HEK293 (cell line): ENCODE measurements at regions not wholly inside any gene's neighbourhood (a gene's known extent, or its start where the extent isn't known, plus 50 kb on each side); places are given as distances from the start of the nearest gene placed in this dataset.

Experiments used
- CTCF ChIP-seq: fragments of 450-650 bp; formaldehyde crosslinking; IDR thresholded peaks from 2 replicates; pipeline ENCODE4 v1.5.1; 2016; ENCODE audit warnings: missing biosample characterization, missing genetic modification characterization
- TCF7L2 ChIP-seq: IDR thresholded peaks from 2 replicates; pipeline ENCODE4 v1.6.1; 2011; ENCODE audit warnings: low read depth, mild to moderate bottlenecking, inconsistent platforms, low read length, moderate library complexity, borderline replicate concordance
- ZBTB26 ChIP-seq: fragments of 450-650 bp; formaldehyde crosslinking; optimal IDR thresholded peaks from 2 replicates; pipeline ENCODE3; 2016; ENCODE audit warnings: missing biosample characterization, mild to moderate bottlenecking, missing genetic modification characterization
- ZNF2 ChIP-seq: fragments of 450-650 bp; formaldehyde crosslinking; IDR thresholded peaks from 2 replicates; pipeline ENCODE4 v1.5.1; 2016; ENCODE audit warnings: missing biosample characterization, missing genetic modification characterization
- ZNF433 ChIP-seq: fragments of 450-650 bp; formaldehyde crosslinking; IDR thresholded peaks from 2 replicates; pipeline ENCODE4 v1.5.1; 2016; ENCODE audit warnings: missing biosample characterization, missing genetic modification characterization, low read depth
- ZNF660 ChIP-seq: fragments of 450-650 bp; IDR thresholded peaks from 2 replicates; pipeline ENCODE4 v1.5.1; 2018; ENCODE audit warnings: missing biosample characterization, mild to moderate bottlenecking, missing genetic modification characterization
- TF ChIP-seq, protein P1 (sequence below): fragments of 450-650 bp; formaldehyde crosslinking; IDR thresholded peaks from 2 replicates; pipeline ENCODE4 v1.5.1; 2017; ENCODE audit warnings: missing biosample characterization, missing genetic modification characterization
- TF ChIP-seq, protein P2 (sequence below): fragments of 450-650 bp; formaldehyde crosslinking; IDR thresholded peaks from 2 replicates; pipeline ENCODE4 v1.5.1; 2016; ENCODE audit warnings: missing biosample characterization, missing genetic modification characterization, borderline replicate concordance

DNA sequence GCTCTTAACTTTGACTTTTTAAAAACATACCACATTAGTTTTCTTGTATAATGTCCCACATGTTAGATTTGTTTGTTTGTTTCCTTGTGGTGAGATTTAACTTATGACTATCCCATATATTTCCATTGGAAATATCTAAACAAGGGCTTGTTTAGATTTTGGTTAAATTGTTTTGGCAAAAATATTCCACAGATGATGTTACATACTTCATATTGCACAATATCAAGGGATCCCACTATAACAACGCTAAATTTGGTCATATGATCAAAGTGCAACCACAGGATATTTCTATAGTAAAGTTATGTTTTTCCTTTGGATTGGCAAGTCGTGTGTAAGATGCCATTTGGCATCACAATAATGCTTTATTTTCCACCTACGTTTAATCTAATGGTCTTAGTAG, 396.7 kb downstream of the TGFB2 start:
- no peak for TF ChIP-seq ZNF2 (tag by site-specific recombination)
- no peak for TF ChIP-seq CTCF (tag by site-specific recombination)
- TF ChIP-seq, protein P1, sequence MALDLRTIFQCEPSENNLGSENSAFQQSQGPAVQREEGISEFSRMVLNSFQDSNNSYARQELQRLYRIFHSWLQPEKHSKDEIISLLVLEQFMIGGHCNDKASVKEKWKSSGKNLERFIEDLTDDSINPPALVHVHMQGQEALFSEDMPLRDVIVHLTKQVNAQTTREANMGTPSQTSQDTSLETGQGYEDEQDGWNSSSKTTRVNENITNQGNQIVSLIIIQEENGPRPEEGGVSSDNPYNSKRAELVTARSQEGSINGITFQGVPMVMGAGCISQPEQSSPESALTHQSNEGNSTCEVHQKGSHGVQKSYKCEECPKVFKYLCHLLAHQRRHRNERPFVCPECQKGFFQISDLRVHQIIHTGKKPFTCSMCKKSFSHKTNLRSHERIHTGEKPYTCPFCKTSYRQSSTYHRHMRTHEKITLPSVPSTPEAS (tag by site-specific recombination) = no peak
- TF ChIP-seq ZBTB26 (tag by site-specific recombination) = no peak
- TF ChIP-seq TCF7L2 = no peak
- no peak for TF ChIP-seq ZNF433 (tag by site-specific recombination)
- no peak for TF ChIP-seq ZNF660 (tag by site-specific recombination)
- TF ChIP-seq, protein P2, sequence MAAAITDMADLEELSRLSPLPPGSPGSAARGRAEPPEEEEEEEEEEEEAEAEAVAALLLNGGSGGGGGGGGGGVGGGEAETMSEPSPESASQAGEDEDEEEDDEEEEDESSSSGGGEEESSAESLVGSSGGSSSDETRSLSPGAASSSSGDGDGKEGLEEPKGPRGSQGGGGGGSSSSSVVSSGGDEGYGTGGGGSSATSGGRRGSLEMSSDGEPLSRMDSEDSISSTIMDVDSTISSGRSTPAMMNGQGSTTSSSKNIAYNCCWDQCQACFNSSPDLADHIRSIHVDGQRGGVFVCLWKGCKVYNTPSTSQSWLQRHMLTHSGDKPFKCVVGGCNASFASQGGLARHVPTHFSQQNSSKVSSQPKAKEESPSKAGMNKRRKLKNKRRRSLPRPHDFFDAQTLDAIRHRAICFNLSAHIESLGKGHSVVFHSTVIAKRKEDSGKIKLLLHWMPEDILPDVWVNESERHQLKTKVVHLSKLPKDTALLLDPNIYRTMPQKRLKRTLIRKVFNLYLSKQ (tag by site-specific recombination) = no peak
